WERI-Rb-1 (cell line): ENCODE measurements at regions not wholly inside any gene's neighbourhood (a gene's known extent, or its start where the extent isn't known, plus 50 kb on each side); places are given as distances from the start of the nearest gene placed in this dataset.
"Not testable (repeated sequence)": the region's sequence is repeated elsewhere in the genome, so short reads cannot be mapped to it uniquely, and the experiment has no call there.

Experiments used
- DNase-seq: peaks from one replicate; pipeline ENCODE4 v3.0.0-alpha.2; 2020
- H3K27ac ChIP-seq: fragments of 250-450 bp; sonication (Bioruptor Pico); 2 replicates; pipeline ENCODE4 v1.5.1; 2020; ENCODE audit warnings: mild to moderate bottlenecking, moderate library complexity
- H3K27me3 ChIP-seq: fragments of 250-450 bp; sonication (Bioruptor Pico); 2 replicates; pipeline ENCODE4 v1.5.1; 2021; ENCODE audit warnings: mild to moderate bottlenecking, low read depth, moderate library complexity; ENCODE audit not compliant: insufficient read depth, severe bottlenecking
- H3K36me3 ChIP-seq: fragments of 250-450 bp; sonication (Bioruptor Pico); 2 replicates; pipeline ENCODE4 v1.5.1; 2020; ENCODE audit warnings: mild to moderate bottlenecking, moderate library complexity
- H3K4me3 ChIP-seq: 2 replicates; pipeline ENCODE4 v1.5.1; 2011; ENCODE audit warnings: low read depth, mild to moderate bottlenecking, control low read depth, low read length
- H3K9me3 ChIP-seq: fragments of 250-450 bp; sonication (Bioruptor Pico); 2 replicates; pipeline ENCODE4 v1.5.1; 2021; ENCODE audit warnings: mild to moderate bottlenecking, moderate library complexity; ENCODE audit not compliant: severe bottlenecking
- TF ChIP-seq, protein P1 (sequence below): IDR thresholded peaks from 2 replicates; pipeline ENCODE4 v1.5.1; 2011; ENCODE audit warnings: low read depth, mild to moderate bottlenecking, control low read depth, inconsistent platforms, low read length

DNA sequence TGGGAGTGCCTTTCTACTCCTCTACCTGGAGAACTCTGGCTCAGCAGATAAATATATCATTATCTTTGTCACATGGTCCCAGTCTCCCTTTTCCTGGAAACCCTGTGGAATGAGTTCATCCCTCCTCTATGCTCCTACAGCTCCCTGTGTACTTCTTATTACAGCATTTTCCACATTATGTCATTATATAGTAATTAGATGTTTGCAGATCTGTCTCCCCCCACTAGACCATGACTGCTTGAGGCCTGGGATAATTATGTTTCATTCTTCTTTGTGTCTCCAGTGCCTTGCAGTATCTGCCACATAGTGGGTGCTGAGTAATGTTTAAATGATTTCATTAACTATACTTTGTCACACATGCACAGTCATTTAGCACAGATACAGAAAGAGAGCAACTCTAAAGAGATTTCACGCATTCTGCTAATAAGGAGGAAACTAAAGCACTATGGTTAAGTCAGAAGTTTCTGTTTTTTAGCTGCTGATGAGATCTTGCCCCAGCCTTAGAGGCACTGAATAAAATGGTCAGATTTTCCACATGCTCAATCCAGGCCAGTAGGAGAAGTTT, 66.1 kb upstream of the DIAPH3 start:
- TF ChIP-seq, protein P1, sequence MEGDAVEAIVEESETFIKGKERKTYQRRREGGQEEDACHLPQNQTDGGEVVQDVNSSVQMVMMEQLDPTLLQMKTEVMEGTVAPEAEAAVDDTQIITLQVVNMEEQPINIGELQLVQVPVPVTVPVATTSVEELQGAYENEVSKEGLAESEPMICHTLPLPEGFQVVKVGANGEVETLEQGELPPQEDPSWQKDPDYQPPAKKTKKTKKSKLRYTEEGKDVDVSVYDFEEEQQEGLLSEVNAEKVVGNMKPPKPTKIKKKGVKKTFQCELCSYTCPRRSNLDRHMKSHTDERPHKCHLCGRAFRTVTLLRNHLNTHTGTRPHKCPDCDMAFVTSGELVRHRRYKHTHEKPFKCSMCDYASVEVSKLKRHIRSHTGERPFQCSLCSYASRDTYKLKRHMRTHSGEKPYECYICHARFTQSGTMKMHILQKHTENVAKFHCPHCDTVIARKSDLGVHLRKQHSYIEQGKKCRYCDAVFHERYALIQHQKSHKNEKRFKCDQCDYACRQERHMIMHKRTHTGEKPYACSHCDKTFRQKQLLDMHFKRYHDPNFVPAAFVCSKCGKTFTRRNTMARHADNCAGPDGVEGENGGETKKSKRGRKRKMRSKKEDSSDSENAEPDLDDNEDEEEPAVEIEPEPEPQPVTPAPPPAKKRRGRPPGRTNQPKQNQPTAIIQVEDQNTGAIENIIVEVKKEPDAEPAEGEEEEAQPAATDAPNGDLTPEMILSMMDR: no peak
- H3K4me3 ChIP-seq: no peak overlapping the region
- no peaks in the 10 kb centered on the region for H3K36me3 ChIP-seq
- DNase-seq: no peak
- no peaks in the 10 kb centered on the region for H3K27me3 ChIP-seq
- no peak overlapping the region for H3K27ac ChIP-seq
- no peaks in the 10 kb centered on the region for H3K9me3 ChIP-seq

DNA sequence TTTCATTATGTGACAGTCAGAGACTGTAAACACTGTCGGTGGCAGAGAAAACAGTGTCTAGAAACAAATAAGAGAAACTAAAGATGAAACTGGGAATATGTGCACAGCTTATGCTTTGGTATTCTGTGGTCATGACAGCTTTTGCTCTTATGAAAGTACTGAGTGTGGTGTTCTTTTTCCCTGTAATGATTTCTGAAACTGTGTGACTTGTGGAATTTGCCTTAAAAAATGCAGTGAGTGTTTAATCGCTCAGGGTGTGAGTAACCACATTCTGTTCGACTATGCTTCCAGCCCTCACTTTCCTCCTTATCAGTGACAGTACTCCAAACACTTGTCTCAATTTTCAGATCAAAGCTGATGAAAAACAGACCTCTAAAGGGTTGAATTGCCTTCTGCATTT, 66.9 kb upstream of the DIAPH3 start:
- Histone ChIP-seq H3K4me3 (no peak overlapping the region), H3K36me3 (no peaks in the 10 kb centered on the region), H3K27me3 (no peaks in the 10 kb centered on the region), H3K27ac (no peak overlapping the region), H3K9me3 (no peaks in the 10 kb centered on the region)
- TF ChIP-seq, protein P1: no peak
- DNase-seq: no peak

DNA sequence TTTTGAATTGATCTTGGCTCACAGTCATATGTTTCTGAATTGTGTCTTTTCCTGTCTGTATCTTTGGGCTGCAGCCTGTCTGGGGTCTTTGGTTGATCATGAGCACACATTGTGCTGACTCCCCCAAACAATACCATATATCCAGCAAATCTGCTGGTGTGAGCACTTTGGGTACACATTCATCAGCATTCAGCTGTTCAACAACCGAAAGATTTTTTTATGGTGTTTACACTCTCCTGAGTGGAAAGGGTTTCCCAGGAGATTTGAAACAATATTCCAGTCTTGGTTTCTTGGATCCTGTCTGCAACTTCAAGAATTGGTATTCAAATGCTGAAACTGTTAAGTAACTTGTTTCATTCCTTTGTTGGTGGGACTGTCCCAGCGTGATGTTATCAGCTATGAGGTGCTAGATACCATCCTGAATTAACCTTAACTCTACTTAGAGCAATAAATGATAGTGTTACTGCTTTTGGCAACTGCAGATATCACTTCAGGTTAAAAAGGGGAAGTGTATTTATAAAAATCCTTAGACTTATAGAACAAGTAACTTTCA, 78.4 kb upstream of the DIAPH3 start:
- Histone ChIP-seq H3K27me3 (no peaks in the 10 kb centered on the region), H3K27ac (no peak overlapping the region), H3K9me3 (no peaks in the 10 kb centered on the region), H3K36me3 (no peaks in the 10 kb centered on the region), H3K4me3 (no peak overlapping the region)
- no peak for DNase-seq
- TF ChIP-seq, protein P1: no peak

DNA sequence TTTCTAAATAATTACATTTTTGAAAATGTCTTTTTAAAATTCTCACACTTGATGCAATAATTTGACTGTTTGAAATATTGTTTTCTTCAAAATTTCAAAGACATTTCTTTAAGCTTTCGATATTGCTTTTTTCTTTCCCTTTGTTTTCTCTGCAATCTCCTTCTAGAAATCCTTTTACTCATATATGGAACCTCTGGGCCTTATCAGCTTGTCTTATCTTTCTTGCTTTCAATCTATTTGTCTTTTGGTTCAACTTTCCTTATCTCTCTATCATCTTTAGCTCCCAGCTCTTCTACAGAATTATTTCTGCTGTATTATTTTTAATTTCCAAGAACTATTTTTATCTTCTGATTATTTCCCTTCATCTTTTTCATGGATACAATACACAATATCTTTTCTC, 80.7 kb upstream of the DIAPH3 start:
- Histone ChIP-seq H3K27ac (no peak overlapping the region), H3K36me3 (no peaks in the 10 kb centered on the region), H3K4me3 (no peak overlapping the region), H3K9me3 (no peaks in the 10 kb centered on the region), H3K27me3 (no peaks in the 10 kb centered on the region)
- TF ChIP-seq, protein P1: no peak
- no peak for DNase-seq

DNA sequence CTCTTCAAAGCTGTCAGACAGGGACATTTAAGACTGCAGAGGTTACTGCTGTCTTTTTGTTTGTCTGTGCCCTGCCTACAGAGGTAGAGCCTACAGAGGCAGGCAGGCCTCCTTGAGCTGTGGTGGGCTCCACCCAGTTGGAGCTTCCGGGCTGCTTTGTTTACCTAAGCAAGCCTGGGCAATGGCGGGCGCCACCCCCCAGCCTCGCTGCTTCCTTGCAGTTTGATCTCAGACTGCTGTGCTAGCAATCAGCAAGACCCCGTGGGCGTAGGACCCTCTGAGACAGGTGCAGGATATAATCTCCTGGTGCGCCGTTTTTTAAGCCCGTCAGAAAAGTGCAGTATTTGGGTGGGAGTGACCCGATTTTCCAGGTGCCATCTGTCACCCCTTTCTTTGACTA, 87.7 kb upstream of the DIAPH3 start:
- H3K4me3 ChIP-seq, H3K9me3 ChIP-seq, DNase-seq, H3K27me3 ChIP-seq, H3K27ac ChIP-seq, H3K36me3 ChIP-seq: not testable (repeated sequence)

DNA sequence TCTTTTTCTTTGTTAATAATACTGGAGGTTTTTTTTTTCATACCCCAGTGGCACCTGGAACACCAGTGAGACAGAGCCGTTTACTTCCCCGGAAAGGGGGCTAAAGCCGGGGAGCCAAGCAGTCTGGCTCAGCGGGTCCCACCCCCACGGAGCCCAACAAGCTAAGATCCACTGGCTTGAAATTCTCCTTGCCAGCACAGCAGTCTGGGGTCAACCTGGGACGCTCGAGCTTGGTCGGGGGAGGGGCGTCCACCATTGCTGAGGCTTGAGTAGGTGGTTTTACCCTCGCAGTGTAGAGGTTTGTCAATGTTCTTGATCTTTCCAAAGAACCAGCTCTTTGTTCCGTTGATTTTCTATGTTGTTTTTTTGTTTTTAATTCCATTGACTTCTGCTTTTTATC, 94.6 kb upstream of the DIAPH3 start:
- peak; percentile 12 for DNase-seq
- Histone ChIP-seq H3K9me3 (no peaks in the 10 kb centered on the region), H3K4me3 (no peak overlapping the region), H3K27me3 (no peaks in the 10 kb centered on the region), H3K27ac (no peak overlapping the region), H3K36me3 (no peaks in the 10 kb centered on the region)
- TF ChIP-seq, protein P1: no peak
